Activated CD4-positive, alpha-beta T cell treated with anti-CD3 and anti-CD28 coated beads for 48 hours (primary cell): ENCODE measurements at regions not wholly inside any gene's neighbourhood (a gene's known extent, or its start where the extent isn't known, plus 50 kb on each side); places are given as distances from the start of the nearest gene placed in this dataset.
"Not testable (repeated sequence)": the region's sequence is repeated elsewhere in the genome, so short reads cannot be mapped to it uniquely, and the experiment has no call there.

ENCODE experiments used
- DNase-seq: peaks from one replicate; pipeline ENCODE4 v3.0.0-alpha.2; 2020

DNA sequence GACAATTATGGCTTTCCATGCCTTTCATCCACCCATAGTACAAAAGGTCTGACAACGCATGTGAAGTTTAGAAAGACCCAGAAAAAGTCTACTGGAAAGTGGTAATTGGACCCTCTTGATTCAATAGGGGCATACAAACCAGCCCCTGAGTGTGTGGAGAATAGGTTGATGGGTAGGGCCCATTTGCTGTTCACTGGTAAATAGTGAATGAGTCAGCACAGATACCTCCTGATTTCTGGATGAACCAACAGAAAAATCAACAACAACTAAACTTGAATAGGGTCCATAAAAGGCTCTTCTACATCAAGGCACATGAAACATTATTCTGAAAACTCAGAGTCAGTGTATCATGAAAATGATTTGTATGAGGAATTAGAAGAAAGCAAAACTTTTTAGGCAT is 235.4 kb upstream of the SLC35B3 start:
- no peak for DNase-seq

DNA sequence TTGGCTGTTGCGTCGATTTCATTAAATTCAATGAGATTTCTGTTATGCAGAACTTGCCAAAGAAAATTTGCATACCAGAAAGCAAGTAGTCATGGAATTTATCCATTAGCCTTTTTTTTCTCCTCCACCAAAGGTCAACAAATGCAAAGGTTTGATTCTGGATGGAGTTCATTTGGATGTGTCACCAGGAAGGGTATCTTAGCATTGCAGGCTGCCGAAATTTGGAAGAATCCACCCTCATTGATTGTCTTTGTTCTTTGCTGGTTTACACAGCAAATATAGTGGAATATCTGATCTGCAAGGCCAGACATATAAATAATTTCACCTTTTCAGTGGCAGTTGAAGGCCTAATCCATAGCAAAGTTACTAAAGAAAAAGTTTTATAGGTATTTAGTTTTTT is 229.4 kb upstream of the SLC35B3 start:
- DNase-seq = no peak

DNA sequence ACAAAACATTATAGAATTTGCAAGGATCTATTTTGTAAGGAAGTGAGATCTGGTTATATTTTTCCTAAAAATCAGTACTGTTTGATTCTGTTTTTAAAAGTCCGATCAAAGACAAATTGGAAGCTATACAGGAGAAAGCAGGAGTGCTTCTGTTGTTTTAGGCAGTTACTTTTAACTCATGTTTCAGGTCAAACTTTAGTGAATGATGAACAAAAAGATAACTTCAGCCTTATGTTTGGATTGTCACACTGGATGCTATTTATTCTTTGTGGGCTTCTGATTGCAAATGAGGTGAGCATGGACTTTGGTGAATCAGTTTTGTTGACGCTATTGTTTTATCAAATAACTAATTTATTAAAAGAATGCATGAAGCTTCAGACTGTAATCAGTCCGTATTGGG is 228.7 kb upstream of the SLC35B3 start:
- DNase-seq = no peak

DNA sequence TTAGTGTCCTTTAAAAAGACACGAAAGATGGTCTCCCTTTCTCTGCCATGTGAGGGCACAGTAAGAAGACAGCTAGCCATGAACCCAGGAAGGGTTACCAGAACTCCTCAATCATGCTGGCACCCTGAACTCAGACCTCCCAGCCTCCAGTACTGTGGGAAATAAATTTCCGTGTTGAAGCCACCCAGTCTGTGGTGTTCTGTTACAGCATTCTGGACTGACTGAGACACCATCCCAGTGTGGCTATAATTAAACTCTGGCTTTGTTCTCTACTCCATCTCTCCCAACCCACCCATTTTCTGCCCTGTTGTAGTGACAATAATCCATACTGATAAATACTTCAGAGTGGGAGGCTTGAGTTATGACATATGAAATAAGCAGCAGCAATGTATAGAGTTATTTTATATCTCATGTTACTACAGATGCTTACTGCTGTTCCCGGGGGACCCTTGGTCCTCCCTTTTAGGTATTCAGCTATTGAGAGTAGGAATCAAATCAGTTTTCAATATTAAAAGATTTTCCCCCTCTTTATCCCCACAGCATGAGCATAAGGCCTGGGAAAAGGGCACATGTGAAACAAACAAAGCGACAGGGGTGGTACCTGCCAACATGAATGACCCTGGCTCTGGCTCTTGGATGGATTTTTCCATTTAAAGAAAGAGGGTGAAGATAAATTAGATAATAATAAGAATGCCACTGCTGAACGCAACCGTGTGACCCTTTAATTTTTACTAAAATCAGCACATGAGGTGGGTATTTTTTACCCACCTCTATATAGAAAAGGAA is 224.3 kb upstream of the SLC35B3 start:
- no peak for DNase-seq

DNA sequence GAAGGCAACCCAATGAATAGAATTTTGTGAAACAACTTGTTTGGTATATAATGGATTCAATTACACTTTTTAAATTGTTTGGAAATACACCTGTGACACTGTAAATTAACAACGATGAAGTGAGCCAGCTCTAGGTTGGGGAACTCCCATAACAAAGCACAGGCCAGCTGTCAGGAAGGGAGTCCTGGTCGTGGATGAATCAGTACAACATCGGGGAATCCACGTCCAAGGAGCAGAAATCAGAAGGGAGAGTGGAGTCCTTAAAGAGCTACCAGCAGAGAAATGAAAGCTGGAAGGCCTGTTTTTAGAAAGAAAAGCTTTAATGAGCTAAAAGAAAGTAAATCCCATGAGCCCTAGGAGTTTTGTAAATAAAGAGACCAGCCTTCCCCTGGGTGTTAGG is 223.1 kb upstream of the SLC35B3 start:
- DNase-seq = no peak

DNA sequence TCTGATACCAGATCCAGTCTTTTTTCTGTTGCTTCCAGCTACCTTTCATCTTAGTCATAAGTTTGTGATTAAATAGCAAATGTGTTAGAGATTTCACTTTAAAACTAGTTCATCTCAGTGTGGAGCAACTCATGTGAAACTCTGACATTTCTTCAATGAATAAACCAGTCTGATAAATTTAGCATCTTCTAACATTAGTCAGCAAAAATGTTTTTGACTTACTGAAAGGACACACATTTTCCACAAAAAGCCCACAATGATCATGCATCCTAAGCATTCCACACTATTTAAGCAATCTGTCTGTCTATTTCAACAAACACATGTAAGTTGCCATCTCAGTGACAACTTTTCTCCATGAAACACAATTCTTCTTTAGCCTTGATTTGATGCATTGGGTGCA is 222.2 kb upstream of the SLC35B3 start:
- DNase-seq = no peak

DNA sequence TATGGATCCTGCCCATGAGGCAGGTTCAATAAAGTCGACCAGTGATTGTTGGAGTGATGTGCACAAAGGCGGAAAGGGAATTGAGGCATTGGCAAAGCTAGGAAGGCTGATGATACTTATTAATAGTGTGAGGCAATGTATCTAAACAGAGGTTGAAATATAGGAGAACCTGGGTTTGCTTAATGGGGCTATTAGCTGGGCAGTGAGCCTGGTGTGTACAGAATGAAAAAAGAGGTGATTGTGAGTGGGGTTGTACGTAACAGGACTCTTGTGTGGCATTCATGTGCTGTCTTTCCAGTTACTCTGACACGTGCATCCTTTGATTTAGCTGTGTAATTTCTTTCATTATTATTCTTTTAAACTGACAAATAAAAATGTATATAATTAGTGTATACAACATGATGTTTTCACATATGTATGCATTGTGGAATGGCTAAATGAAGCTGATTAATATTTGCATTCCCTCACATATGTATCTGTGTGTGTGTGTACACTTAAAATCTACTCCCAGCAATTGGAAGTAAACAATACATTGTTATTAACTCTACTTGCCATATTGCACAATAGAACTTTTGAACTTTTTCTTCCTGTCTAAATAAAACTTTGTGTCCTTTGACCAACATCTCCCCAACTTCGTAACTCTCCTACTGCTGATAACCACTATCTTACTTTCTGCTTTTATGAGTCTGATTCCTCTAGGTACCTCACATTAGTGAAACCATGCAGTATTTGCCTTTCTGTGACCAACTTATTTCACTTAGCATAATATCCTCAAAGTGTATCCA is 220.5 kb upstream of the SLC35B3 start:
- no peak for DNase-seq

DNA sequence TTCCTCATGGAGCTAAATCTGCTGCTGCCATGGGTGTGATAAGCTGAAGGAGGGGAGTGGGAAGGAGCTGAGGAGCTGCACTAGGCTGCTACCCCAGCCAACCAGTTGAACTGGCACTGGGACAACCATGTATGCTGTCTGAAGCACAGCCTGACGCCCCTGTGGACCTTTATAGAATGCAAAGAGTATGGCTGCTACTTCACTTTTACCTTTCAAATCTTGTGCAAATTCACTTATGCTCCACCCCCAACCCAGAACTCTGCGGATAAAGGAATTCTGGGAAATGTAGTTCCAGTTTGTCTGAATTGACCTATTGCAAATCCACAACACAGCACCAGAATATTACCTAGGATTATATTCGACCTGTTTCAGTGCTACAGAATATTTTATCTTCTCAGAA is 217.4 kb upstream of the SLC35B3 start:
- DNase-seq = no peak

DNA sequence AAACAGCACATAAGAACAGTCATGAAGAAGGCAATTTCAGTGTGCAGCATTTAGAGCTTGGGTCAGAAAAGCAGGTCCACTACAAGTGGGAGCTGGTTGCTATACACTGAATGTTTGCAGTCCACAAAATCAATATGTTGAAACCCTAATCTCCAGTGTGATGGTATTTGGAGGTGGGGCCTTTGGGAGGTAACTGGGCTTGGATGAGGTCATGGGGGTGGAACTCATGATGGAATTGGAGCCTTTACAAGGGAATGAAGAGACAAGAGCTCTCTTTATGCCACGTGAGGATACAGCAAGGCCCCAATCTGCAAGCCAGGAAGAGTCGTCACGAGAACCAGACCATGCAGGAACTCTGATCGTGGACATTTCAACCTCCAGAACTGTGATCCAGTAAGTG is 216.7 kb upstream of the SLC35B3 start:
- DNase-seq = no peak

DNA sequence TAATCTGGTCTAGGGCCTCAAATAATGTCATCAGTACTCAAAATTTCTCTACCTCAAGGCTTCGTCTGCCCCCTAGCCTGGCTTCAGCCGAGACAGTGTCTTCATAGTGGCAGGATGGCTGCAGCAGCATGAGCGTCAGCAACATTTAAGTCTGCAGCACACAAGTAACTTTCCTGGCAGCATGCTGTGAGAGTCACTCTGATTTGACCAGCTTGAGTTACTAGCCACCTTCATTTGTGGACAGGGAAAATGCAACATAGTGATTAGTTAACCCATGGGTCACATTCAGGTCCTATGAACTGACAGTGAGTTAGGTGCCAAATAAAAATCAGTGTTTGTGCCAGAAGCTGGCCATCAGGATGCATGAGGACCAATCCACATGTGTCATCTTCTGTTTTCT is 209.9 kb upstream of the SLC35B3 start:
- DNase-seq = no peak

DNA sequence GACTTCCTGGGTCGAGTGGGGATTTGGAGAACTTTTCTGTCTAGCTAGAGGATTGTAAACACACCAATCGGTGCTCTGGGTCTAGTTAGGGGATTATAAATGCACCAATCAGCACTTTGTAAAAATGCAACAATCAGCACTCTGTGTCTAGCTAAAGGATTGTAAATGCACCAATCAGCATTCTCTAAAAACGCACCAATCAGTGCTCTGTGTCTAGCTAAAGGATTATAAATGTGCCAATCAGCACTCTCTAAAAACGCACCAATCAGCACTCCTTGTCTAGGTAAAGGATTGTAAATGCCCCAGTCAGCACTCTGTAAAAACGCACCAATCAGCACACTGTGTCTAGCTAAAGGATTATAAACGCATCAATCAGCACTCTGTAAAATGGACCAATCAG is 209.0 kb upstream of the SLC35B3 start:
- DNase-seq = no peak

DNA sequence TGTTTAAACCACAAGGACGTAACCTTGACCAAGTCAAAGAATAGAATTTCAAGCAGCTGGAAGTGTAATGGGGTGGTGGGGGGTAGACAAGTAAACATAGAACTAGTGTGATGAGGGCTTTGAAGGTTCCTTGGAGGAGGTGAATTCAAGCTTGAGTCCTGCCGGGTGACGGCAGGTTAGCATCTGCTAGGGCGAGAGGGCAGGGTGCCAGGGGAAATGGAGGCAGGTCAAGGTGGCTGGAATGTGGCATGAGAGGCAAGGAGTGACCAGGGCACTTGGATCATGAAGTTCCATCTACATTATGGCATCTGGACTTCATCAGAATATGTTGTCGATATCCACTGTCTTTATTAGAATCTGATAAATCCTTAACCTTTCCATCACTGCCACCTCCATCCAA is 207.5 kb upstream of the SLC35B3 start:
- no peak for DNase-seq

DNA sequence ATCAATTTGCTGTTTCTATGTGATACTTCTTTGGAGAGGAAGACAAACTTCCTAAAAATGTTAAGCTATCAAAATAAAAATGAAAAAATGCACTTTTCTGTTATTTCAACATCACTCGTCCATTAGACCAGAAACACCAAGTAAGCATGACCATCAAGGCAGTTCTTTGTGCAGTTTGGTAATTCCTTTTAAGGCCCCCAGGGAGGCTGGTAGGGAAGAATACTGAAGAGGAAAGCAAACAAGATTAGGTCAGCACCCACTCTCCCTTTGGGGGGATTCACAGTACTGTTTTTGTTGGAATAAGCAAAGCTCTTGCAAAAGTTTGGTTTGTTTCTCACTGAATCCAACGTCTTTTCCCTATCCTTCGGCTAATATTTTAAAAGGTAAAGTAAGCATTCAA is 206.8 kb upstream of the SLC35B3 start:
- no peak for DNase-seq

DNA sequence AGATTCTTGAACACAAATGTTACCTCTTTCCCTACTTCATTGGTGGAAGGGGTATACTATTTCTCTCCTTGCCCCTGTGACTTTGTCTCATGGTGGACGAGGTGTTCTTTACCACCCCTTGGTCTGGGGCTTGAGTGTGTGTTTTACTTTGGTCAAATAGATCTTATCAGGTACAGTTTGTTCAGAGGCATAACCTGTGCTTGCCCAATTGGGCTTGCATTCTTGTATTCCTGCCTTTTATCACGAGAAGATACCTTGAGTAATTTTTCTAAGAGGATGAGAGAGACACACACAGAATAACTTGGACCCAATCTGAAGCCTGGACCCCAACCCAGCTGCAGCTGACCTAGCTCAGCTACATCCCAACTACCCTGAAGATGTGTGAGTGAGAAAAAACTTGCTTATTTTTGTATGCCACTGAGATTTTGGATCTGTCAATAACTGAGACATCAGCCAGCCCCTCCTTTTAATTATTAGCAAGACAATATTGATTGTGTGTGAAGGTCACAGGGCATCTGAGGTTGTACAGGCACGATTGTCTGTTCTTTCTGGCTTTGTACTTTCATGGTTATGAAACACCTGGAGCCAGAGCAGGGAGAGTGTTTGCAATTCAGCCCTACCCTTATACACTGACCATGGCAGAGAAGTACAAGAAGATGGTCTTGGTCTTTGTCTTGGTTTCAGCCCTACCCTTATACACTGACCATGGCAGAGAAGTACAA is 204.7 kb upstream of the SLC35B3 start:
- no peak for DNase-seq

DNA sequence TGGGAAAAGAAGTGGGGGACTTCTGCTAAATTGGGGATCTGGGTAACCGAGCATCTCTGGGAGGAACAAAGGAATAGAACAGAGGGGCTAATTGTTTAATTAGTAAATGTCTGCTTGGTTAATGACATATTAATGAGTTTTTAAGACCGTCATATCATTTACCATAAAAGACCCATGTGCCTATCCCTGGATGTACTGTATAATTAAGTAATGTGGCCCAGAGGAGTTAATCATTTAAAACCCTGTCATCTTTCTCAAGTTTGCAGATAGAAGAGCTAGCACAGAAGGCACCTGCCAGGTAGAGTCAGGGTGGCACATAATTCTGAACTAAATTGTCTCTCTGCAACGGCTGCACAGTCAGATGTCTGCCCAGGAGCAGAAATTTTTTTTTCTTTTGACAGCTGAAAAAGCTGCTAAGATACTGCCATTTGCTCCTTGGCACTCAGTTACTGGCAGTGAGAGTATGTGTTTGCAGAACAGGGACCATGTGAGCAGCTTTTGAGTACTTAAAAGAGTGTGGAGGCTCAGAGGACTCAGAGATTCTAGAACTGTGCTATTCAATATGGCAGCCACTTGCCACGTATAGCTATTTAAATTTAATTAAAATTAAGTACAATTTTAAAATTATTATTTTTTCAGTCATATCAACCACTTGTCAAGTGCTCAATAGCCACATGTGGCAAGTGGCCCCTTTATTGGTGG is 202.7 kb upstream of the SLC35B3 start:
- DNase-seq = no peak

DNA sequence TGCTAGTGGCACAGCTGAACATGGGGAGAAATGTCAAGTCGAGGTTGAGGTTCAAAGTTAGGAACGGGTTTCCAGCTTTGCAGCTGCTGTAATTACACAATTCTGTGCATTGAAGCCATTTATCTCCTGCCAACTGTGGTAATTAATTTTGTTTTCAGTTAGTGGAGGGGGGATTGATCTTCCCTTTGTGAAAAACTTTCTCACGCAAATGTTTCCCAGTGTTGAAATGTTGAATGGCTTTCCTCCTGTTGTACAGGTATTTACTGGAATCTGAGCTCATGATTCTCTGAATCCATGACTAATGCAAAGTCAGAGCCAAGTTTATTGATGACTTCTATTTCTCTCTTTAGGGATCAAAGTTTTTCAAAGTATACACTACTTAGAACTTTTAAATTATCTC is 198.4 kb upstream of the SLC35B3 start:
- DNase-seq = no peak

DNA sequence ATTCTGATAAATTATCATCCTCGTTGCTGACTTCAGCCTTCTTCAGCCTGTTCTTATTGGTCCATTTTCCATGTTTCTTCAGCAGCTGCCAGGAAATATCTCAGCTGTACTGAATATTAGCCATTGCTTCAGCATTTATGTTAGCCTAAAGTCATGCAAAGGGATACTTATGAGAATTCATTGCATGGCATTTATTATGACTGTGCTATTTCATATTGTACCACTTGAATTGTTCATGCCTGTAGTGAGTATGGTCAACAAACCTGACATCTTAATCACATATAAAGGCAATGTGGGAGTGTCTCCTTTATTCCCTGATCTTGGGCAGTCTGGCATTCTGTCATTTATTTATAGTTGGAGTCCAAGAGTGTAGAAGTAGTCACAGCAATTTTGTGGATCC is 193.4 kb upstream of the SLC35B3 start:
- DNase-seq = no peak

DNA sequence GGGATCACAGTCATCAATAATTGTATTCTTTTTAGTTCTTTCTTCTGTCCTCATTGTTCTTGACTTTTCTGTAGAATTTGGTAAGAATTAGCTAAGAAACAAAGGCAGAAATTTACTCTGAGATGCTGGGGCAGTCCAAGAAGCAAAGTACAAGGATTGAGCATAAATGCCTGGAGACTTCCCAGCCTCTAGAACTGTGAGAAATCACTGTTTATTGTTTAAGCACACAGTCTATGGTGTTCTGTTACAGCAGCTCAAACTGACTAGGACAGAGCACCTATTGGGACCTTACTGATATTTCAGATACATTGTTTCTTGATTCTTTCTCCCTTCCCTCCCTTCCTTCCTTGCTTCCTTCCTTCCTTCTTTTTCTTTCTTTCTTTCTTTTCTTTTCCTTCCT is 192.7 kb upstream of the SLC35B3 start:
- DNase-seq = no peak

DNA sequence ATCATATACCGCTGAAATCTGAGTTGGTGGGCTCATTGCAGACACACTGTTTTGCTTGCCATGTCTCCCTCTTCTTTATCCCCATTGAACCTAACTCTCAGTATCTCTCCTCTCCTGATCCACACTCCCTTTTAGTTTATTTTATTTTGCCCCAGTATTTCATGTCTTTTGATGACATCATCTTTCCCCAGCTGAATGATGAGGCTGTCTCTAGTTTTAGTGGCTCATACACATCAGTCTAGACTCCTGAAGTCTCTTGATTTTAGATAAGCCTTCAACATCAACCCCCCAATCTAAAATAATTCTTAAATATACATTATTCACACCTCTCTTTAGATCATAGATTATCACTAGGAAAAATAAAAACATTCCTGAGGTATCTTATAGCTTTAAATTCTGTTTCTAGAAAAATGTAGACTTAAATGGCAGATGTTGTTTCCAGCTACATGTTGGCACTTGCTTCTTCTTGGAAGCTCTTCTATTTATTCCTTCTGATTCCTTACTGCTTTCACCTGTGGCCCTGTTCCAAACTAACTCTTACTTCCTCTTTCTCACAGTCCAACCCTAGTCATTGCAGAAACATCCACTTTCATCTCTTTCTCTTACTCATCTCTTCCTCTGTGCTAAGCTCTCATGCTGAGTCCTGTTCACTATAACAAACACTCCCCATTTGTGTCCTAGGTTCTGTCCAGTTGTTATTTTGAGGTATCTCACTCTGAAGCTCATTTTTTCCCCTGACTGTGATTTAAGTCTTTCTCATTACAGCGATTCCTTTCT is 191.9 kb upstream of the SLC35B3 start:
- no peak for DNase-seq

DNA sequence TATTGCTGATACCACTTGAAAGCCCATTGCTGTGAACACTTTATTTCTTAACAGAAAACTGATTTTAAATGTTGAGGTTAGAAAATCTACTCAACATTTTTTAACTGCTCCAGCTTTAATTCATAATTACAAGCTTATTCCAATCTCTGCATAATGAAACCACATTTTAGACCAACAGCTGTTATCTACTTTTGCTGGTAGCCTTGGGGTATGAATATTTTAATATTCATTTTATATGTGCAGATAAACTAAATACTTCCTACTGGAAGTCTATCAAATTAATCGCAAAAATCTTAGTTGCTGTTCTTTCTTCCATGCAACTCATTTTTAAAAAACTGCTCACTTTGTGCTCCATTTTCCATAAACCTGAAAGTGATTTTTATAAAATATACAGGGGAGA is 189.3 kb upstream of the SLC35B3 start:
- no peak for DNase-seq

DNA sequence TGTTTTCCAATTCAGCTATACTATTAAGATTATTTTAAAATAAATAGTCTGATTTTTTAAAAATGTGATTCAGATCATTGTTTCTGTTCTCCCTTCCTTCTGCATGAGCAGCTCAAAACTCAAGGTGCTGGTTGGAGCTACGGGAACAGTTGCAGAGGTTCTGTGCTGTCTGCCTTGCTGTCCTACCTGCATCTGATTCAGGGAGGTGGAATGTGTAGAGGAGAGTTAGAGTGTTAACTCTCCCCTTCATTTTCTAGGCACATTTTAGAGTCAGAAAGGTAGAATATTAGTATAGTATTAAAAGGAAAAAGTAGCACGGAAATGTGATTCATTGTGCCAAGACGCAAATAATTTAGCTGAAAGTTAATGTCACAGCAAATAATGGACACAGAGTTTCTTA is 188.1 kb upstream of the SLC35B3 start:
- DNase-seq = no peak

DNA sequence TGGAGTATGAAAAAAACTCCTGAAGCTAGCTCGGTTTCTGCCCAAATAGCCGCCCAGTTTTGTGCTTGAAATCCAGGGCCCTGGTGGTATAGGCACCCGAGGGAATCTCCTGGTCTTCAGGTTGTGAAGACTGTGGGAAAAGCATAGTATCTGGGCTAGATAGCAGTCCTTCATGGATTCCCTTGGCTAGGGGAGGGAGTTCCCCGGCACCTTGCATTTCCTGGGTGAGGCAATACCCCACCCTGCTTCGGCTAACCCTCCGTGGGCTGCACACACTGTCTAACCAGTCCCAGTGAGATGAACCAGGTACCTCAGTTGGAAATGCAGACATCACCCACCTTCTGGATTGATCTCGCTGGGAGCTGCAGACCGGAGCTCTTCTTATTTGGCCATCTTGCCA is 184.5 kb upstream of the SLC35B3 start:
- no peak for DNase-seq

DNA sequence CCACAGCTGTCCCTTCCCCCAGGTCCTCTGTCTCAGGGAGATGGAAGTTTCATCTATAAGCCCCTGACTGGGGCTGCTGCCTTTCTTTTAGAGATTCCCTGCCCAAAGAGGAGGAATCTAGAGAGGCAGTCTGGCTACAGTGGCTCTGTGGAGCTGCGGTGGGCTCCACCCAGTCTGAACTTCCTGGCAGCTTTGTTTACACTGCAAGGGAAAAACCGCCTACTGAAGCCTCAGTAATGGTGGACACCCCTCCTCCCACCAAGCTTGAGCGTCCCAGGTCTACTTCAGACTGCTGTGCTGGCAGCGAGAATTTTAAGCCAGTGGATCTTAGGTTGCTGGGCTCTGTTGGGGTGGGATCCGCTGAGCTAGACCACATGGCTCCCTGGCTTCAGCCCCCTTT is 184.1 kb upstream of the SLC35B3 start:
- not testable (repeated sequence) for DNase-seq
